ENCODE measurements at regions not wholly inside any gene's neighbourhood (a gene's known extent, or its start where the extent isn't known, plus 50 kb on each side); places are given as distances from the start of the nearest gene placed in this dataset.

DNA sequence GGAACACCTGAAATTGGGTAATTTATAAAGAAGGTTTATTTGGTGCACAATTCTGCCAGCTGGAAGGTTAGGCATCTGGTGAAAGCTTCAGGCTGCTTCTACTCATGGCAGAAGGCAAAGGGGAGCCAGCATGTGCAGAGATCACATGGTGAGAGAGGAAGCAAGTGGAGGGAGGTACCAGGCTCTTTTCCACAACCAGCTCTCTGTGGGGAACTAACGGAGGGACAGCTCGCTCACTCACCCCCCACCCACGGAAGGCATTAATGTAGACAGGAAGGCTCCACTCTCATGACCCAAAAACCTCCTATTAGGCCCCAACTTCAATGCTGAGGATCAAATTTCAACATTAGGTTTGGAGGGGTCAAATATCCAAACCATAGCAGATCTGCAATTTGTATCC lies 75.6 kb upstream of the ARHGAP32 start:
- TF ChIP-seq, protein P1, sequence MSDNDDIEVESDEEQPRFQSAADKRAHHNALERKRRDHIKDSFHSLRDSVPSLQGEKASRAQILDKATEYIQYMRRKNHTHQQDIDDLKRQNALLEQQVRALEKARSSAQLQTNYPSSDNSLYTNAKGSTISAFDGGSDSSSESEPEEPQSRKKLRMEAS (CRISPR knock-in tag; IDR thresholded peaks at IDR 0.05), result no peak
- TF ChIP-seq ZNF416 (CRISPR knock-in tag; IDR thresholded peaks at IDR 0.05), result no peak
- no peak for TF ChIP-seq RELA (CRISPR knock-in tag; IDR thresholded peaks at IDR 0.05; ENCODE audit: borderline replicate concordance)
- TF ChIP-seq STAT6 (CRISPR knock-in tag; conservative IDR thresholded peaks at IDR 0.05; ENCODE audit: low read depth), result no peak
- TF ChIP-seq FOXK1 (CRISPR knock-in tag; IDR thresholded peaks at IDR 0.05), result no peak
- no peak for TF ChIP-seq FOXP1 (CRISPR knock-in tag; IDR thresholded peaks at IDR 0.05; ENCODE audit: borderline replicate concordance)
- TF ChIP-seq CTCF (IDR thresholded peaks at IDR 0.05), result no peak
- no peak for TF ChIP-seq CREM (CRISPR knock-in tag; IDR thresholded peaks at IDR 0.05)
- peak; percentile 48; the same call in 1 of the 2 replicates for TF ChIP-seq USF2 (CRISPR knock-in tag; IDR thresholded peaks at IDR 0.05)
- TF ChIP-seq ELF4 (CRISPR knock-in tag; IDR thresholded peaks at IDR 0.05; ENCODE audit: low read depth), result no peak
- TF ChIP-seq SP1 (CRISPR knock-in tag; conservative IDR thresholded peaks at IDR 0.05), result no peak
- TF ChIP-seq, protein P2, sequence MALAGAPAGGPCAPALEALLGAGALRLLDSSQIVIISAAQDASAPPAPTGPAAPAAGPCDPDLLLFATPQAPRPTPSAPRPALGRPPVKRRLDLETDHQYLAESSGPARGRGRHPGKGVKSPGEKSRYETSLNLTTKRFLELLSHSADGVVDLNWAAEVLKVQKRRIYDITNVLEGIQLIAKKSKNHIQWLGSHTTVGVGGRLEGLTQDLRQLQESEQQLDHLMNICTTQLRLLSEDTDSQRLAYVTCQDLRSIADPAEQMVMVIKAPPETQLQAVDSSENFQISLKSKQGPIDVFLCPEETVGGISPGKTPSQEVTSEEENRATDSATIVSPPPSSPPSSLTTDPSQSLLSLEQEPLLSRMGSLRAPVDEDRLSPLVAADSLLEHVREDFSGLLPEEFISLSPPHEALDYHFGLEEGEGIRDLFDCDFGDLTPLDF (CRISPR knock-in tag; IDR thresholded peaks at IDR 0.05), result no peak
